ENCODE measurements at regions not wholly inside any gene's neighbourhood (a gene's known extent, or its start where the extent isn't known, plus 50 kb on each side); places are given as distances from the start of the nearest gene placed in this dataset.

DNA sequence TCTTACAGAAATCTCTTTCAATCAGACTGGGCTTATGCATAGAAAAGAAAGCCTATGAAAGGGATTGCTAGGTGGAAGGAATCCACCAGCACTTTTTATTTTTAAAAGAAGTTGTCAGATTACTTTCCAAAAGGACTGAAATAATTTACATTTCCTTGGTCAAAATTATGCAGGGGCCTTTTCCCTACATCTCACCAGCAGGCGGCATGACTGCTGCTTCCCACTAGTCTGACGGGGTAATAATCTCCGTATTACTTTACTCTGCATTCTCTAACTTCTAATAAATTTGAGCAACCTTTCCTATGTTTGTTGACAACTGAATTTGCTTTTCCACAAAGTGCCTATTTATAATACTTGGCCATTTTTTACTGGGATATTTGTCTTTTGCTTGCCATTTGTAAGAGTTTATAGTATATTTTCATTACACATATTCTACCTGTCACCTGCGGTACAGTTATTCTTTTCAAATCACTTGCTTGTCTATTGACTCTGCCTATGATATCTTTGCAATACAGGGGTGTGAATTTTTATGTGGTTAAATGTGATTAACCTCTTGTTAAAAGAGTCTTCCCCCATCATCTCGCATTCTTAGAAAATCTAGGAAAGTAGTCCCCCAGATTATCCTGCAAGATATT is 51.9 kb upstream of the USP47 start:
- no peak for DNase-seq (ENCODE audit: low read depth)

DNA sequence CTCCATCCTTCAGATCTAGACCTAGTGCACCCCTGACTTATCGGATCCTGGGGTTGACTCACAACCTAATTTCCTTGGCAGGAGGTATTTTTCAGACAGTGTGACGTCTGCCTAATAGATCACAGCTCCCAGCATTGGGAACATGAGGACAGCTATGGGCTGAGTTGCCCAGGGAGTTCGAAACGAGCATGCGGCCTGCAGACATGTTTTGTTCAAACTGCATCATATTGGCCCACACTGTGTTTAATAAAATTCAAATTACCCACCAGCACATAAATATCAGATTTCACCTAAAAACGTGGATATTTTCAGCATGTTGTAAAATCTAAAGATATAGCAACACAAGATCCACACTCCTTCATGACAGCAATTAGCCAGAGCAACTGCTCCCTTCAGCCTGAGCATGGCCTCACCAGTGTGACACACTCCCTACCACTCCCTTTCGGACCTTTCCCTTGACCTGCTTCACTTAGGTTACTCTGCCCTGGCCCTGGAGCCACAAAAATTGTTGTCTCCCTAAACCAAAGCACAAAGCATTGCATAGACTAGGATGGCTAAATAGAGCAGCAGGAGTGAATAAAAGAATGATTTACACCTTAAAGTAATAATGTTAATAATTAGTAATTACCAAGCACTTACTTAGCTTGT is 53.6 kb upstream of the USP47 start:
- no peak for DNase-seq (ENCODE audit: low read depth)

DNA sequence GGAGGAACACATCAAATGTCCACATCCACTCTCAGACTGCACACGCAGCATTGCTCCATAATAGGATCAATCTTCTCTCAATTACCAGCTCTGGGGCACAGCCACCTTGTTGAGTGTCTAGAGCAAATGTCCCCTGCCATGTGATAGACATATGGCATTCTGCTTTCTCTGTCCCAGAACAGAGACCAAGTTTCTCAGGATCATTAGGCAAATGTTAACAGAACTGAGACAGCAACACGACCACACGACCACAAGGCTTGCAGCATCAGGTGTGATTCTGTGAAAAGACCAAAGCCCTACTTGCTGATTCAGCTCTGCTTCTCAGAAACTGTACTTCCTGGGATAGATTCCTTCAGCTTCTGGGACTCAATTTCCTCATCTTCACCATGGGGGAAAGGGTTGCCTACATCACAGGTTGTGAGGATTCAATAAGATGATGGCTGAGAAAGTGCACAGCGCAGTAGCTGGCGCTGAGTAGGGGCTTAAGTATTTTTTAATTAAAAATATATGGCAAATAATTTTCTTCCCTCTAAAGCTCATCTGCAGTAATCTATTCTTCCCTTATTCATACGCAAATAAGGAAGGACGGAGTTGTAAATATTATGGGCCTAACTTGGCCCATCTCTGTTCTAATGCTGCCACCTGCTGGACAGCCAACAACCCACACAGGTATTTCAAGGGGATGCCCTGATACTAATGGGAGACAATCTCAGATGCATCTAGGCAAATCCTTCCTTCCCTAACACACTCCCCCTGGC is 54.3 kb upstream of the USP47 start:
- DNase-seq (ENCODE audit: low read depth): peak; percentile 38

- no peak for DNase-seq (ENCODE audit: low read depth)
Observed at GRCh38 chr11:11786771-11787170, 55.0 kb upstream of the USP47 start.

DNA sequence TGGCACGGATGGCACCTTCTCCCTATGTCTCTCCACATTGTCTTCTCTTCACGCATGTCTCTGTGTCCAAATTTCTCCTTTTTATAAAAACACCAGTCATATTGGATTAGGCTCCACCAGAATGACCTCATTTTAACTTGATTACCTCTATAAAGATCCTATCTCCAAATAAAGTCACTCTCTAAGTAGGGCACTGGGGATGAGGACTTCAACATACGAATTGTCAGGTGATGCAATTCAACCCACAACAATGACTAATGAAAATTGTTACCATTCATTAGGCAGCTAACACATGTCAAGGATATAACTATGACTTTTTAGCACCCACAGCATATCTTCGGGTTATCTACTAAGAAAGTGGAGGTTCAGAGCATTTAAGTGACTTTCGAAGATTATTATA is 55.5 kb upstream of the USP47 start:
- DNase-seq (ENCODE audit: low read depth): no peak

GRCh38 chr11:11782532-11783110 is 59.2 kb upstream of the USP47 start:
- DNase-seq (ENCODE audit: low read depth): no peak

GRCh38 chr11:11780858-11781257 is 60.9 kb upstream of the USP47 start:
- DNase-seq (ENCODE audit: low read depth): no peak

GRCh38 chr11:11779975-11780374 is 61.8 kb upstream of the USP47 start:
- DNase-seq (ENCODE audit: low read depth): no peak

- no peak for DNase-seq (ENCODE audit: low read depth)
Observed at GRCh38 chr11:11777897-11778296, 63.9 kb upstream of the USP47 start.

DNA sequence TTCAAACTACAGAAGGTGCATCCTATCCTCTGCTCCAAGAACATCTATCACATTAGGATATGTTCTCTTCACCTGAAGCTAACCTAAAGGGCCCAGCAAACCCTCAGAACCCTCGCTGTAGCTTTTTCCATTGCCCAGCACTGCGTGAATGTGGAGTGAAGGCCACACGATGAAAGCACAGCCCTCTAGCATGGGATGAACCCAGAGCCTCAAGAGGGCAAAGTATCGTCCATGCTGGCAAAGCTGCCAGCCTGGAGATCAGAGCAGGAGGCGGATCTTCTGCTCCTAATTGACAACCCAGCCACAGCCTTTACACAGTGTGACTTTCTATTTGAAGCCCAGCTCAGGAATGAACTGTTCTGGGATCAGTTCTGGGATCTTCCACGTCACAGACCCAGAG is 65.1 kb upstream of the USP47 start:
- DNase-seq (ENCODE audit: low read depth): no peak

GRCh38 chr11:11774928-11775327 is 66.8 kb upstream of the USP47 start:
- DNase-seq (ENCODE audit: low read depth): no peak

GRCh38 chr11:11772865-11773515 is 68.8 kb upstream of the USP47 start:
- no peak for DNase-seq (ENCODE audit: low read depth)

DNA sequence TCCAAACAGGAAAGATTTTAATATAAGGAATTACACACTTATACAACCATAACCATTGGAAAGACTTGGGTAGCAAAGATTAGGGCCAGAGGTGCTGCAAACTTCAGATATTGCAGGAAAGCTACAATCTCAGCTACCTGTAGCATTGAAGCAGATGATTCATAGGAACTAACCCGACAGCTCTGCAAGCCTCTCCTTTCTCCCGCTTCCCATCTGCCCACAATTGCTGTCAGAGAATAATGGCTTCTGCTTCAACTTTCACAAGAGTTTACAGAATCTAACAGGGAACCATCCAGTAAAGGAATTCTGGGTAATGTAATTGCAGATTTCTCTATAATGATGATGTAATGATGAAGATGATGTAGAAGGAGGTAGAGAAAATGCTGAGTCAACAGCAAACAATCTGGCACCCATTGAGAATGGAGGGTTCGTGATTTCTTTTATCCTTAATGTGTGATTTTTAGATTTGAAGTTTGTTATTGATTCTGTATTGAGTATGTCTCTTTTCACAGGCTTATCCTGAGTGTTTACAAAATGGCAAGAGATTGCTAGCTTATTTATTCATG is 70.8 kb upstream of the USP47 start:
- no peak for DNase-seq (ENCODE audit: low read depth)

GRCh38 chr11:11770296-11770695 is 71.5 kb upstream of the USP47 start:
- DNase-seq (ENCODE audit: low read depth): no peak

GRCh38 chr11:11769782-11770181 is 72.0 kb upstream of the USP47 start:
- no peak for DNase-seq (ENCODE audit: low read depth)

GRCh38 chr11:11769362-11769761 is 72.4 kb upstream of the USP47 start:
- DNase-seq (ENCODE audit: low read depth): no peak

GRCh38 chr11:11764423-11764803 is 77.4 kb upstream of the USP47 start:
- no peak for DNase-seq (ENCODE audit: low read depth)

- no peak for DNase-seq (ENCODE audit: low read depth)
Observed at GRCh38 chr11:11763796-11764422, 77.9 kb upstream of the USP47 start.

DNA sequence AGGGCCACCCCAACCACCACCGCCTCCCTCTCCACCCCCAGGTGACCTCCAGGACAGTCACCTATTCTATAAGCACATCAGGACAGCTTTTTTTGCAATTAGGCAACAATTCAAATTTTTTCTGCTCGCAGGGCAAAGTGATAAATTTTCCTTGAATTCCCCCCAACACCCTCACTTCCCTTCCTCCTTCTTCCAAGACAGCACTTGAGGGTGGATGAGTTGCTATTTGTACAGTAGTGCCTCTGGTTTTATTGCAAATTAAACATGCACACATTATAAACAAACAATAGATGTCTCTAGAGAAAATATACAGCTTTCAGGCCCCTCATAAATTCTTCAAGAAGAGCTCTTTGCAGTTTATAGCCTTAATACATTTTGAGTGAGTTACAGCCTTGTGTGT is 80.9 kb upstream of the USP47 start:
- DNase-seq (ENCODE audit: low read depth): no peak

DNA sequence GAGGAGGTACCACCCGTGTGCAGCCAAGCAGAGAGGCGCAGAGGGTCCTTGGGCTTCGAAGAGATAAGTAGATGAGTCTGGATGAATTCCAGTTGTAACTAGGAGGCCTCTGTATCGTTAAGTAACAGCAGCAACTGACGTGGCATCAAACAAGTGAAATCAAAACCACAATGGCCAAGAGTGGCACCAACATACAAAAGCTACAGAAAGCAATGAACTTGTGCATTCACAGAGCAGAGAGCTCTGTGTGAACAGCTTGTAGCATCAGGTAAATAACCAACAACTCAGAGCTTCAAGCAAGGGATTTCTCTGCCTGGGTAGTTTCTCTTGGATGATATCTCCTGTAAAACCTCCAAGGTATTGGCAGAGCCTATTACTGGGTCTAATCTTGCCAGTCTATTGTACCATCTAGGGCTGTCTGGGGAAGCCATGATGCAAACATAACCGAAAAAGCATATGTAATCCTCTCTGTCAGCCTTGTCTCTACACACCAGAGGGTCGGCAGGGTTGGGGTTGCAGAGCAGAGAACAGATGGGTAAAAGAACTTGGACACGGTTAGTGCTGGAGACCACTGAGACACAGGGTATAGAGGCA is 83.1 kb upstream of the USP47 start:
- no peak for DNase-seq (ENCODE audit: low read depth)

GRCh38 chr11:11757909-11758308 is 83.9 kb upstream of the USP47 start:
- DNase-seq (ENCODE audit: low read depth): no peak
